Body of pancreas (tissue), 4 donors: ENCODE measurements at regions not wholly inside any gene's neighbourhood (a gene's known extent, or its start where the extent isn't known, plus 50 kb on each side); places are given as distances from the start of the nearest gene placed in this dataset.

Source experiments
- POLR2A ChIP-seq, 3 donors: fragments of 450-650 bp; IDR thresholded peaks; one replicate each; pipeline ENCODE4 v1.6.1; 2016; ENCODE audit warnings: antibody characterized with exemption in 3 of 3, mild to moderate bottlenecking in 2 of 3
- TF ChIP-seq, protein P1 (sequence below), 7 experiments: fragments of 450-650 bp in 4 of 7; fragments of 200-600 bp in 3 of 7; sonication (generic) in 3 of 7; IDR thresholded peaks; one replicate each; pipeline ENCODE4 v1.5.1; 2016 to 2019; ENCODE audit warnings: antibody characterized with exemption in 7 of 7

DNA sequence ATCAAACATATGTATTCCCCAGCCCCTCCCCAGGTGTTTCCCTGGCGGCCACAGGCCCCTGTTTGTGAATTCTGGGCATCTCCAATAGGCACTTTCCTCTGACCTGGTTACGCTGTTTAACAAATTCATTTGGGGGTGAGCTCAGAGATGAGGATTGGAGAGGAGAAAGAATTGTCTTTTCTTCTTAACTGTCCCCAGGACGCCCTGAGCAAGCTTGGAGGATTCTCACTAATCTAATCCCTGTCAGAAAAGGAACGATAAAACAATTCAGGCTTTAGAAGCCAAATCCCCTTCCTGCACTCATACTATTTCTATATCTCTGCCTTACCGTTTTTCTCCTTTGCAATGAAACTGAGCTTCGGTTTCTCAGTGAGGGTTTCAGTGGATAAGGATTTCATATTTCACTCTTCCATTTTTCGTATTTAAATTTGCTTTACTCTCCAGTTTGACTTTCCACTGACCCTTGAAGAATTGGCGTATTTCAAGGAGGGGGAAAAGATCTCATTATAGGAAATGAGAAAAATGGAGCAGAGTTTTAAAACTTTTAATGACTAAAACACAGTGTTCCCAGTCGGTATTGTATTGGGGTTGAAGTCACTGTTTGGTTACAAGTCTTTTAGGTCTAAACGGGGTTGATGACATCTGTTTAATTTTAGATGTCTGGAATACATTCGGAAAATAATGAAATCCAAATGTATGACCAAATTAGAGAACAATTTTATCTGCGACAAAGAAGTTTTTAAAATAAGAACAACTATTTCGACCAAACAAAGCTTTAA lies 180.1 kb downstream of the MACROH2A1 start:
- TF ChIP-seq, protein P1, sequence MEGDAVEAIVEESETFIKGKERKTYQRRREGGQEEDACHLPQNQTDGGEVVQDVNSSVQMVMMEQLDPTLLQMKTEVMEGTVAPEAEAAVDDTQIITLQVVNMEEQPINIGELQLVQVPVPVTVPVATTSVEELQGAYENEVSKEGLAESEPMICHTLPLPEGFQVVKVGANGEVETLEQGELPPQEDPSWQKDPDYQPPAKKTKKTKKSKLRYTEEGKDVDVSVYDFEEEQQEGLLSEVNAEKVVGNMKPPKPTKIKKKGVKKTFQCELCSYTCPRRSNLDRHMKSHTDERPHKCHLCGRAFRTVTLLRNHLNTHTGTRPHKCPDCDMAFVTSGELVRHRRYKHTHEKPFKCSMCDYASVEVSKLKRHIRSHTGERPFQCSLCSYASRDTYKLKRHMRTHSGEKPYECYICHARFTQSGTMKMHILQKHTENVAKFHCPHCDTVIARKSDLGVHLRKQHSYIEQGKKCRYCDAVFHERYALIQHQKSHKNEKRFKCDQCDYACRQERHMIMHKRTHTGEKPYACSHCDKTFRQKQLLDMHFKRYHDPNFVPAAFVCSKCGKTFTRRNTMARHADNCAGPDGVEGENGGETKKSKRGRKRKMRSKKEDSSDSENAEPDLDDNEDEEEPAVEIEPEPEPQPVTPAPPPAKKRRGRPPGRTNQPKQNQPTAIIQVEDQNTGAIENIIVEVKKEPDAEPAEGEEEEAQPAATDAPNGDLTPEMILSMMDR (IDR thresholded peaks at IDR 0.05) = no peak
- no peak for TF ChIP-seq POLR2A (IDR thresholded peaks at IDR 0.05)
